ENCODE measurements at regions not wholly inside any gene's neighbourhood (a gene's known extent, or its start where the extent isn't known, plus 50 kb on each side); places are given as distances from the start of the nearest gene placed in this dataset.

DNA sequence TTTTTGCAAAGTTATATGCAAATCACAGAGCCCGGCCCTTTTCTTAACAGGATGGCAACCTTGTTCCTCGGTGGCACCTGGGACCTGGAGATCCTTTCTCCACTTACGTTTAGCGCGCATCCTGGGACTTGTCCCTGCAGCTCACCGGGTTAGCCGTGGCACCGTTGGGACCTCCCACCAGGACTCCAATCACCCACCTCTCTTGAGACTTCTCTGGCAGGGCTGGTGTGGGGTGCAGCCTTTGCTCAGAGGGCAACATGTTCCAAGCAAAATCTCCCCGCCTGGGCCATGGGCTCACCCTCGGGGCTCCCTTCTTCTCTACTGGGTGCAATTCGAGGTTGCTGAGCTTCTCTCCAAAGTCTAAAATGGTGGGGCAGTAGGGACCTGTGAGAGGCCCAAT is 211.9 kb upstream of the UMPS start:
- TF ChIP-seq CTCF (IDR thresholded peaks at IDR 0.05; ENCODE audit: insufficient read depth, low read depth, low read length), result no peak
- DNase-seq (ENCODE audit: low read depth), result no peak

DNA sequence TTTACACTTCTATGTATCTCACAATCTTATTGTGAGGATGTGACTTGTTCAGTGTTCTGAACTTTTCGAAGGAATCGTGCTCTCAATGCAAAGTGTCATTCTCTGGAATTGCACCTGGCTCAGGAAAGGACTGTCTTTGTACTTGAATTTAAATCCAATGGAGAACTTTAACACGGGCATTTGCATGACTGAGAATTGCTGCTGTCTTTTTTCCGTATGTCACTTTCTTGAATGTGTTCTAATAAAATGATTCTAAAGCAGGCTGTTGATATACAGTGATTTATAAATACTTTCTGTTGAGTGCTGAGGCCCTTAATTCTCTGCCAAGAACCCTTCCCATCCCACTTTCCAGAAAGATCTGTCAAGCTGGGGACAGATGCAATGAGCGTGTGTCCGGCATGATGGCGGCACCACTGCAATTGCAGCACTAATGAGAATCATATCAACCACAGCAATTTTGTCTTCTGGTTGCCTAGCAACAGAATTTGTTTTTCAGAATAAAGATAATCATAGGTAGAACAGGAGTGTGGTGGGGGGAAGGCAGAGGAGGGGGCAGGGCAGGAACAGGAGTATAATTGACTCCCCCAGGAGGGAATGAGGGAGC is 210.6 kb upstream of the UMPS start:
- H3K4me3 ChIP-seq (ENCODE audit: low read depth, low read length), result no peak overlapping the region
- DNase-seq (ENCODE audit: low read depth), result no peak
- no peak for TF ChIP-seq CTCF (IDR thresholded peaks at IDR 0.05; ENCODE audit: insufficient read depth, low read depth, low read length)

More for the DNA sequence above, 211.9 kb upstream of the UMPS start:
- H3K4me3 ChIP-seq (ENCODE audit: low read depth, low read length), result no peak overlapping the region

GRCh38 chr3:124520970-124521369 is 209.3 kb upstream of the UMPS start:
- H3K4me3 ChIP-seq (ENCODE audit: low read depth, low read length), result no peak overlapping the region
- no peak for TF ChIP-seq CTCF (IDR thresholded peaks at IDR 0.05; ENCODE audit: insufficient read depth, low read depth, low read length)
- no peak for DNase-seq (ENCODE audit: low read depth)

- no peak for DNase-seq (ENCODE audit: low read depth)
- no peak overlapping the region for H3K4me3 ChIP-seq (ENCODE audit: low read depth, low read length)
- TF ChIP-seq CTCF (IDR thresholded peaks at IDR 0.05; ENCODE audit: insufficient read depth, low read depth, low read length), result no peak
These were observed 208.1 kb upstream of the UMPS start for GRCh38 chr3:124522082-124522625.

DNA sequence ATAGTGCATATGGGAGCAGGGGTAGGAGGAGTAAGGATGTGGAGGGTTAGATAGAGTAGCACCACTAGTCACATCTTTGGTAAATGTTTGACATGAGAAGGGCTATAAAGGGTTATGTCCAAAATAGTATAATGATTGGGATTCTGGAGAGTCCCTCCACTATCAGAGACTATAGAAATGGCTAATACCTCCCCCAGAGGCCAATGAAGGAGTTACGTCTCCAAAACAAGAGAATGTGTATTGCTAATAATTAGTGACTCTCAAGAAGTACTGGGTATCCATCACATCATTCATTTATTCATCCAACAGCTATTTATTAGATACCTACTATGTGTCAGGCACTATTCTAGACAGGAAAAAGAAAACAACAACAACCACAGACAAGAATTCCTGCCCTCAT is 203.7 kb upstream of the UMPS start:
- DNase-seq (ENCODE audit: low read depth), result no peak
- TF ChIP-seq CTCF (IDR thresholded peaks at IDR 0.05; ENCODE audit: insufficient read depth, low read depth, low read length), result peak; percentile 27
- no peak overlapping the region for H3K4me3 ChIP-seq (ENCODE audit: low read depth, low read length)

- no peak for TF ChIP-seq CTCF (IDR thresholded peaks at IDR 0.05; ENCODE audit: insufficient read depth, low read depth, low read length)
- no peak for DNase-seq (ENCODE audit: low read depth)
- H3K4me3 ChIP-seq (ENCODE audit: low read depth, low read length), result no peak overlapping the region
These were observed 200.3 kb upstream of the UMPS start for GRCh38 chr3:124529826-124530571.
